ENCODE measurements at regions not wholly inside any gene's neighbourhood (a gene's known extent, or its start where the extent isn't known, plus 50 kb on each side); places are given as distances from the start of the nearest gene placed in this dataset.
A peak's percentile ranks its signal among the peaks of the same experiment; 100 is the strongest.

DNA sequence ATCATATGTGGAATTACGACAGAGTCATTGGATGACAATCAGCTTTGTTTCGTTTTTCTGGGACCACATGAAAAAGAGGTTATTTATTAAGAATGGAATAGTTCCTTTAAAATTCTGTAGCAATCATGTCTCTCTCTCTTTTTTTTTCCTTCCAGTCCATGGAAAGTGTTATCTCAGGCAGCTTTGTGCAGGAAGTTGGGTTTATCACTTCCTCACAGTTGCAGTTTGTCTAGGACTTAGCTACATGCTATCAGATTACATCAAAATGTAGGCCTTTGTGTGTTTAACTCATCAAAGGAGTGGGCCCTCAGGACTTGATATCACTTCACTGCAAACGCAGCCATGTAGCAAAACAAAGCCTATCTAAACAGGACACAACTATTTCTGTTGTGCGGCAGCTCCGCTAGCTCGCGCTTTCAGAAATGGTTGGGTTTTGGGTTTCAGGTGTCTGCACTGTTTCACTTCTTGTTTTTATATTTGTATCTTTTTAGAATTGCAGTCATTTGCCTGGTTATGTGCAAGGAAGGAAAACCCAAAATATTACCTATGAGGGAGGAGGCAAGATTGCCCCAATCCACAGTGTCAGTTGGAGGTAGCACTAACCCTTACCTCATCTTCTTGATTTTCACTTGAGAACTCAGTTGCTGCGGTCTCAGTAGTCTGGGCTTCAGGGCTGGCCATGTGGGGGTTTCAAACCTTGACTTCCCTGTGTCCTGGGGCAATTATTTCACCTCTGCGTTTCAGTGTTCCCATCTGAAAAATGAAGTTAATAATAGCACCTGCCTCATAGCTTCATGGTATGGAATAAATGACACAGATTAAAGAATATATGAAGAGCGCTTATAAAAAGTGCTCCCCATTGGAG is 66.7 kb downstream of the HHEX start (continued):
- TF ChIP-seq FOXJ2 (tag; IDR thresholded peaks at IDR 0.05): peak; percentile 96
- TF ChIP-seq NCOA6 (IDR thresholded peaks at IDR 0.05): no peak
- no peak for TF ChIP-seq HNRNPUL1 (IDR thresholded peaks at IDR 0.05; ENCODE audit: low read length)
- TF ChIP-seq, protein P1, sequence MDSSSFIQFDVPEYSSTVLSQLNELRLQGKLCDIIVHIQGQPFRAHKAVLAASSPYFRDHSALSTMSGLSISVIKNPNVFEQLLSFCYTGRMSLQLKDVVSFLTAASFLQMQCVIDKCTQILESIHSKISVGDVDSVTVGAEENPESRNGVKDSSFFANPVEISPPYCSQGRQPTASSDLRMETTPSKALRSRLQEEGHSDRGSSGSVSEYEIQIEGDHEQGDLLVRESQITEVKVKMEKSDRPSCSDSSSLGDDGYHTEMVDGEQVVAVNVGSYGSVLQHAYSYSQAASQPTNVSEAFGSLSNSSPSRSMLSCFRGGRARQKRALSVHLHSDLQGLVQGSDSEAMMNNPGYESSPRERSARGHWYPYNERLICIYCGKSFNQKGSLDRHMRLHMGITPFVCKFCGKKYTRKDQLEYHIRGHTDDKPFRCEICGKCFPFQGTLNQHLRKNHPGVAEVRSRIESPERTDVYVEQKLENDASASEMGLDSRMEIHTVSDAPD (CRISPR knock-in tag; IDR thresholded peaks at IDR 0.05): no peak
- TF ChIP-seq, protein P2, sequence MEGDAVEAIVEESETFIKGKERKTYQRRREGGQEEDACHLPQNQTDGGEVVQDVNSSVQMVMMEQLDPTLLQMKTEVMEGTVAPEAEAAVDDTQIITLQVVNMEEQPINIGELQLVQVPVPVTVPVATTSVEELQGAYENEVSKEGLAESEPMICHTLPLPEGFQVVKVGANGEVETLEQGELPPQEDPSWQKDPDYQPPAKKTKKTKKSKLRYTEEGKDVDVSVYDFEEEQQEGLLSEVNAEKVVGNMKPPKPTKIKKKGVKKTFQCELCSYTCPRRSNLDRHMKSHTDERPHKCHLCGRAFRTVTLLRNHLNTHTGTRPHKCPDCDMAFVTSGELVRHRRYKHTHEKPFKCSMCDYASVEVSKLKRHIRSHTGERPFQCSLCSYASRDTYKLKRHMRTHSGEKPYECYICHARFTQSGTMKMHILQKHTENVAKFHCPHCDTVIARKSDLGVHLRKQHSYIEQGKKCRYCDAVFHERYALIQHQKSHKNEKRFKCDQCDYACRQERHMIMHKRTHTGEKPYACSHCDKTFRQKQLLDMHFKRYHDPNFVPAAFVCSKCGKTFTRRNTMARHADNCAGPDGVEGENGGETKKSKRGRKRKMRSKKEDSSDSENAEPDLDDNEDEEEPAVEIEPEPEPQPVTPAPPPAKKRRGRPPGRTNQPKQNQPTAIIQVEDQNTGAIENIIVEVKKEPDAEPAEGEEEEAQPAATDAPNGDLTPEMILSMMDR (IDR thresholded peaks at IDR 0.05 in 2 of 3, conservative IDR thresholded peaks at IDR 0.05 in 1 of 3; ENCODE audit: insufficient read depth in 2 of 3, low read depth in 1 of 3, low read length in 3 of 3): no peak
- TF ChIP-seq ZNF239 (CRISPR knock-in tag; IDR thresholded peaks at IDR 0.05): peak; percentile 17; the same call in 1 of the 2 replicates
- TF ChIP-seq LEF1 (IDR thresholded peaks at IDR 0.05): peak; percentile 100
- no peak for TF ChIP-seq SAFB2 (IDR thresholded peaks at IDR 0.05; ENCODE audit: borderline replicate concordance, low read depth, low read length, severe bottlenecking)
- no peak for TF ChIP-seq TFAM (CRISPR knock-in tag; conservative IDR thresholded peaks at IDR 0.05)
- peak; percentile 68; the same call in 1 of the 2 replicates for TF ChIP-seq BCL6 (CRISPR knock-in tag; IDR thresholded peaks at IDR 0.05)
- TF ChIP-seq MAFF (IDR thresholded peaks at IDR 0.05; ENCODE audit: low read length): no peak
- peak; percentile 100 for TF ChIP-seq ARID1B (IDR thresholded peaks at IDR 0.05)
- peak; percentile 87 for TF ChIP-seq ZNF311 (CRISPR knock-in tag; IDR thresholded peaks at IDR 0.05)
- no peak for TF ChIP-seq PHF20 (IDR thresholded peaks at IDR 0.05; ENCODE audit: partially characterized antibody)
- TF ChIP-seq, protein P3, sequence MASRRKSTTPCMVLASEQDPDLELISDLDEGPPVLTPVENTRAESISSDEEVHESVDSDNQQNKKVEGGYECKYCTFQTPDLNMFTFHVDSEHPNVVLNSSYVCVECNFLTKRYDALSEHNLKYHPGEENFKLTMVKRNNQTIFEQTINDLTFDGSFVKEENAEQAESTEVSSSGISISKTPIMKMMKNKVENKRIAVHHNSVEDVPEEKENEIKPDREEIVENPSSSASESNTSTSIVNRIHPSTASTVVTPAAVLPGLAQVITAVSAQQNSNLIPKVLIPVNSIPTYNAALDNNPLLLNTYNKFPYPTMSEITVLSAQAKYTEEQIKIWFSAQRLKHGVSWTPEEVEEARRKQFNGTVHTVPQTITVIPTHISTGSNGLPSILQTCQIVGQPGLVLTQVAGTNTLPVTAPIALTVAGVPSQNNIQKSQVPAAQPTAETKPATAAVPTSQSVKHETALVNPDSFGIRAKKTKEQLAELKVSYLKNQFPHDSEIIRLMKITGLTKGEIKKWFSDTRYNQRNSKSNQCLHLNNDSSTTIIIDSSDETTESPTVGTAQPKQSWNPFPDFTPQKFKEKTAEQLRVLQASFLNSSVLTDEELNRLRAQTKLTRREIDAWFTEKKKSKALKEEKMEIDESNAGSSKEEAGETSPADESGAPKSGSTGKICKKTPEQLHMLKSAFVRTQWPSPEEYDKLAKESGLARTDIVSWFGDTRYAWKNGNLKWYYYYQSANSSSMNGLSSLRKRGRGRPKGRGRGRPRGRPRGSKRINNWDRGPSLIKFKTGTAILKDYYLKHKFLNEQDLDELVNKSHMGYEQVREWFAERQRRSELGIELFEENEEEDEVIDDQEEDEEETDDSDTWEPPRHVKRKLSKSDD (conservative IDR thresholded peaks at IDR 0.05; ENCODE audit: low read length): no peak
- TF ChIP-seq POLR2A (conservative IDR thresholded peaks at IDR 0.05): no peak
- TF ChIP-seq SMARCB1 (IDR thresholded peaks at IDR 0.05; ENCODE audit: insufficient read length, low read depth): no peak
- TF ChIP-seq, protein P4, sequence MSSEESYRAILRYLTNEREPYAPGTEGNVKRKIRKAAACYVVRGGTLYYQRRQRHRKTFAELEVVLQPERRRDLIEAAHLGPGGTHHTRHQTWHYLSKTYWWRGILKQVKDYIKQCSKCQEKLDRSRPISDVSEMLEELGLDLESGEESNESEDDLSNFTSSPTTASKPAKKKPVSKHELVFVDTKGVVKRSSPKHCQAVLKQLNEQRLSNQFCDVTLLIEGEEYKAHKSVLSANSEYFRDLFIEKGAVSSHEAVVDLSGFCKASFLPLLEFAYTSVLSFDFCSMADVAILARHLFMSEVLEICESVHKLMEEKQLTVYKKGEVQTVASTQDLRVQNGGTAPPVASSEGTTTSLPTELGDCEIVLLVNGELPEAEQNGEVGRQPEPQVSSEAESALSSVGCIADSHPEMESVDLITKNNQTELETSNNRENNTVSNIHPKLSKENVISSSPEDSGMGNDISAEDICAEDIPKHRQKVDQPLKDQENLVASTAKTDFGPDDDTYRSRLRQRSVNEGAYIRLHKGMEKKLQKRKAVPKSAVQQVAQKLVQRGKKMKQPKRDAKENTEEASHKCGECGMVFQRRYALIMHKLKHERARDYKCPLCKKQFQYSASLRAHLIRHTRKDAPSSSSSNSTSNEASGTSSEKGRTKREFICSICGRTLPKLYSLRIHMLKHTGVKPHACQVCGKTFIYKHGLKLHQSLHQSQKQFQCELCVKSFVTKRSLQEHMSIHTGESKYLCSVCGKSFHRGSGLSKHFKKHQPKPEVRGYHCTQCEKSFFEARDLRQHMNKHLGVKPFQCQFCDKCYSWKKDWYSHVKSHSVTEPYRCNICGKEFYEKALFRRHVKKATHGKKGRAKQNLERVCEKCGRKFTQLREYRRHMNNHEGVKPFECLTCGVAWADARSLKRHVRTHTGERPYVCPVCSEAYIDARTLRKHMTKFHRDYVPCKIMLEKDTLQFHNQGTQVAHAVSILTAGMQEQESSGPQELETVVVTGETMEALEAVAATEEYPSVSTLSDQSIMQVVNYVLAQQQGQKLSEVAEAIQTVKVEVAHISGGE (CRISPR knock-in tag; IDR thresholded peaks at IDR 0.05): peak in 1 of 3 experiments; percentile 74; a peak in 2 of 6 replicates
- TF ChIP-seq DNMT1 (IDR thresholded peaks at IDR 0.05): no peak

Measured in K562 (cell line).